Mesenchymal stem cell (in vitro differentiated cells and primary cell): ENCODE measurements at regions not wholly inside any gene's neighbourhood (a gene's known extent, or its start where the extent isn't known, plus 50 kb on each side); places are given as distances from the start of the nearest gene placed in this dataset.

Source experiments
- DNase-seq: peaks from one replicate; pipeline ENCODE4 v3.0.0-alpha.2; 2013
- H2AFZ ChIP-seq: one replicate; pipeline ENCODE4 v1.6.1; 2013; ENCODE audit warnings: low read depth, mild to moderate bottlenecking, control low read depth, inconsistent platforms, low read length, moderate library complexity
- H2AK5ac ChIP-seq: 2 replicates; pipeline ENCODE4 v1.6.1; 2013; ENCODE audit warnings: low read length, moderate library complexity, mild to moderate bottlenecking, inconsistent platforms; ENCODE audit not compliant: severe bottlenecking
- H2BK120ac ChIP-seq: one replicate; pipeline ENCODE4 v1.6.1; 2013; ENCODE audit warnings: low read depth, mild to moderate bottlenecking, inconsistent platforms, low read length, moderate library complexity
- H2BK12ac ChIP-seq, 2 experiments: one replicate each; pipeline ENCODE4 v1.6.1; 2013; ENCODE audit warnings: inconsistent platforms in 2 of 2, low read length in 2 of 2, mild to moderate bottlenecking in 2 of 2, moderate library complexity in 2 of 2, control low read depth in 1 of 2
- H2BK15ac ChIP-seq: one replicate; pipeline ENCODE4 v1.6.1; 2013; ENCODE audit warnings: mild to moderate bottlenecking, low read depth, inconsistent platforms; ENCODE audit not compliant: poor library complexity, severe bottlenecking
- H2BK5ac ChIP-seq: 2 replicates; pipeline ENCODE4 v1.6.1; 2013; ENCODE audit warnings: low read depth, mild to moderate bottlenecking, low read length, control low read depth, inconsistent platforms; ENCODE audit not compliant: poor library complexity, severe bottlenecking
- H3K14ac ChIP-seq, 2 experiments: one replicate each; pipeline ENCODE4 v1.6.1; 2013; ENCODE audit warnings: inconsistent platforms in 2 of 2, low read length in 2 of 2, control low read depth in 1 of 2, mild to moderate bottlenecking in 1 of 2, moderate library complexity in 1 of 2
- H3K18ac ChIP-seq, 2 experiments: one replicate each; pipeline ENCODE4 v1.6.1; 2013; ENCODE audit warnings: inconsistent platforms in 2 of 2, low read length in 2 of 2, control low read depth in 1 of 2, low read depth in 1 of 2, mild to moderate bottlenecking in 1 of 2
- H3K23ac ChIP-seq, 2 experiments: one replicate each; pipeline ENCODE4 v1.6.1; 2013; ENCODE audit warnings: inconsistent platforms in 2 of 2, low read length in 2 of 2, mild to moderate bottlenecking in 2 of 2, moderate library complexity in 2 of 2, control low read depth in 1 of 2
- H3K27ac ChIP-seq: 2 replicates; pipeline ENCODE4 v1.5.1; 2013; ENCODE audit warnings: mild to moderate bottlenecking, moderate library complexity, low read length, control low read depth, inconsistent platforms; ENCODE audit not compliant: poor library complexity, severe bottlenecking
- H3K27me3 ChIP-seq, 2 experiments: 2 replicates each; pipeline versions ENCODE4 v1.6.1 to v1.7.0; 2013; ENCODE audit warnings: low read length in 2 of 2, mild to moderate bottlenecking in 2 of 2, moderate library complexity in 2 of 2, control low read depth in 1 of 2, inconsistent platforms in 1 of 2; ENCODE audit not compliant: control insufficient read depth in 1 of 2, insufficient read depth in 1 of 2
- H3K36me3 ChIP-seq, 2 experiments: 2 replicates each; pipeline versions ENCODE4 v1.6.1 to v1.7.0; 2013; ENCODE audit warnings: low read length in 2 of 2, control low read depth in 1 of 2, inconsistent platforms in 1 of 2, low read depth in 1 of 2, mild to moderate bottlenecking in 1 of 2; ENCODE audit not compliant: insufficient read depth in 2 of 2, control insufficient read depth in 1 of 2
- H3K4ac ChIP-seq, 2 experiments: one replicate each; pipeline ENCODE4 v1.6.1; 2013; ENCODE audit warnings: inconsistent platforms in 2 of 2, low read length in 2 of 2, mild to moderate bottlenecking in 2 of 2, moderate library complexity in 2 of 2, control low read depth in 1 of 2, low read depth in 1 of 2
- H3K4me1 ChIP-seq: 2 replicates; pipeline ENCODE4 v1.6.1; 2013; ENCODE audit warnings: low read depth, low read length, control low read depth; ENCODE audit not compliant: control insufficient read depth, insufficient read depth
- H3K4me2 ChIP-seq: 2 replicates; pipeline ENCODE4 v1.6.1; 2013; ENCODE audit warnings: low read length, mild to moderate bottlenecking, inconsistent platforms; ENCODE audit not compliant: poor library complexity, severe bottlenecking
- H3K4me3 ChIP-seq, 2 experiments: 2 replicates each; pipeline versions ENCODE4 v1.5.1 to v1.7.0; 2013; ENCODE audit warnings: low read length in 2 of 2, mild to moderate bottlenecking in 2 of 2, control low read depth in 1 of 2, low read depth in 1 of 2; ENCODE audit not compliant: insufficient read depth in 1 of 2
- H3K79me1 ChIP-seq: replicated peaks from 2 replicates; pipeline ENCODE4 v1.6.1; 2013; ENCODE audit warnings: mild to moderate bottlenecking, control low read depth, low read length, inconsistent platforms; ENCODE audit not compliant: poor library complexity, severe bottlenecking
- H3K9ac ChIP-seq: 2 replicates; pipeline ENCODE4 v1.7.0; 2013; ENCODE audit warnings: mild to moderate bottlenecking, low read length, moderate library complexity
- H3K9me3 ChIP-seq: 2 replicates; pipeline ENCODE4 v1.7.0; 2013; ENCODE audit warnings: mild to moderate bottlenecking, low read length; ENCODE audit not compliant: control insufficient read depth
- H4K8ac ChIP-seq: one replicate; pipeline ENCODE4 v1.6.1; 2013; ENCODE audit warnings: inconsistent platforms, mild to moderate bottlenecking, low read length, moderate library complexity
- H4K91ac ChIP-seq: one replicate; pipeline ENCODE4 v1.6.1; 2013; ENCODE audit warnings: mild to moderate bottlenecking, low read length, inconsistent platforms
- WGBS: methylation state at CpG from one replicate; pipeline ENCODE4 v1.1.7; 2013; ENCODE audit warnings: mixed read lengths; 5-methylcytosine and 5-hydroxymethylcytosine counted together

DNA sequence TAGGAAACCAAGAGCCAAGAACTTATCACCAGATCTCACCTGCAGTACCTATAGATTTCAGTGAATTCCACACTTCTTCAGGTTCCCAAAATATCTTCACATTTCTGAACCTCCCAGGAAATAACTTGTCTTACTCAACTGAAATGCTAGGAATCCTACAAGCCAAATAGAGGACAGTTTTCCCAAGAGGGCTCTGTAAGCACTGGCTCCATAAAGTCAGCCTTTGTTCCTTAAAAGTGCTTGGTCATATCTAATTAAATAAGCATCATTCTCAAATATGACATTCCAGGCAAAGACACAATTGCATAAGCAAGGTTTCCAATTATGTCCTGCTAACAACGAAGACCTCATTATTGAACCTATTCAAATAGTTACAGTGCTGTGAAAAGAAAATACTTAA lies 154.6 kb upstream of the MGAT5 start:
- peaks cover 8 to 15% of the 10 kb centered on the region in 2 experiments for H3K27me3 ChIP-seq
- H3K9ac ChIP-seq: no peak overlapping the region
- WGBS: no CpG with 5 or more reads among the region's 1 CpG
- H3K23ac ChIP-seq: no peak overlapping the region
- H4K8ac ChIP-seq: no peak overlapping the region
- no peak overlapping the region for H3K14ac ChIP-seq
- no peak overlapping the region for H3K4me3 ChIP-seq
- no peak overlapping the region for H3K27ac ChIP-seq
- no peak overlapping the region for H4K91ac ChIP-seq
- no peak overlapping the region for H2BK120ac ChIP-seq
- no peak overlapping the region for H2BK5ac ChIP-seq
- no peak overlapping the region for H2BK15ac ChIP-seq
- no peak overlapping the region for H2AFZ ChIP-seq
- H3K9me3 ChIP-seq: peaks cover 10% of the 10 kb centered on the region
- H2AK5ac ChIP-seq: no peak overlapping the region
- no peak overlapping the region for H3K4me2 ChIP-seq
- H2BK12ac ChIP-seq: no peak overlapping the region
- no peak for DNase-seq
- no peaks in the 10 kb centered on the region for H3K4me1 ChIP-seq
- H3K79me1 ChIP-seq: no peaks in the 10 kb centered on the region
- H3K18ac ChIP-seq: no peak overlapping the region
- H3K36me3 ChIP-seq: no peaks in the 10 kb centered on the region
- no peak overlapping the region for H3K4ac ChIP-seq

DNA sequence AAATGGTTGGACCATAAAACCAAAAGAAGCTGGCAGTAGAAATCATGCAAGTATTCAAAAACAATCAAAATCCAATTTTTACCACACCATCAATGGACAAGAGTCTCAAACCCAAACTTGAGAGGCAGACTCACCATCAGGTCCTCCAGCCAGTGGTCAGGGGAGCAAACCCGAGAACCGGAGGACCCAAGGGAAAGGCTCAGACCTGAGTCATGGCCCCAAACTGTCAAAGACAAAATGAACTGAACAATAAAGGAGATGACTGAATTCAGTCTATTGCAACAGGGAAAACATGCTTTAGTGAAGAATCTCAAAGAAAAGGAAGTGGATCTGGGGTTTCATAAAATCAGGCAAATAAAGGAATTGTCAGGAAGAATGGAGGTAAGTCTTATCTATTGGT lies 150.7 kb upstream of the MGAT5 start:
- H2AK5ac ChIP-seq: no peak overlapping the region
- H3K9ac ChIP-seq: no peak overlapping the region
- H2BK5ac ChIP-seq: no peak overlapping the region
- WGBS: 87% methylated on average over 2 of the region's 2 CpGs
- no peak overlapping the region for H3K23ac ChIP-seq
- no peaks in the 10 kb centered on the region for H3K36me3 ChIP-seq
- H2AFZ ChIP-seq: no peak overlapping the region
- no peaks in the 10 kb centered on the region for H3K9me3 ChIP-seq
- no peak overlapping the region for H3K4me2 ChIP-seq
- H3K4me3 ChIP-seq: no peak overlapping the region
- no peak for DNase-seq
- H2BK120ac ChIP-seq: no peak overlapping the region
- no peak overlapping the region for H4K8ac ChIP-seq
- H3K27me3 ChIP-seq: peaks cover 3 to 11% of the 10 kb centered on the region in 2 experiments
- H3K79me1 ChIP-seq: no peaks in the 10 kb centered on the region
- no peak overlapping the region for H2BK15ac ChIP-seq
- H4K91ac ChIP-seq: no peak overlapping the region
- no peak overlapping the region for H3K14ac ChIP-seq
- no peak overlapping the region for H3K27ac ChIP-seq
- H2BK12ac ChIP-seq: no peak overlapping the region
- H3K18ac ChIP-seq: no peak overlapping the region
- H3K4me1 ChIP-seq: no peaks in the 10 kb centered on the region
- no peak overlapping the region for H3K4ac ChIP-seq

DNA sequence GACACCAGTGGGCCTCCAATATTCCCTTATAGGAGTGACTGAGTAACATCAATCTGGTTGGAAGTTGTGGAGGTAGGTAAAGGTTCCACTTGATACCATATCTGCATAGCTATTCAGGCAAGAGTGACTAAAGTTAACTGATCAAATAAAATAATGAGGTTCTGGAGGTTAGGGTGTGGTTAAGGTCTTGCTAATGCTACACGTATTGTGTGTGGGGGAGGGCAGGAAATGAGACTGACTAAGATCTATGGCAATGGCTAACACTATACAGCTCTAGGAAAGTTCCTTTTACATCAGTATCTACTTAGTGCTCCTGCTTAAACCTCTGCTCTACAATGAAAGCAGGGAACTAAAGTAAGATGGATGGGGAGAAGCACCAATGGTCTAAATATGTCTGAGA lies 149.1 kb upstream of the MGAT5 start:
- Histone ChIP-seq H3K4ac (no peak overlapping the region), H3K36me3 (no peaks in the 10 kb centered on the region), H3K4me3 (no peak overlapping the region), H3K14ac (no peak overlapping the region), H2AK5ac (no peak overlapping the region), H3K23ac (no peak overlapping the region), H2BK5ac (no peak overlapping the region), H2BK15ac (no peak overlapping the region), H4K8ac (no peak overlapping the region), H3K18ac (no peak overlapping the region), H3K9ac (no peak overlapping the region), H2BK12ac (no peak overlapping the region), H2BK120ac (no peak overlapping the region), H3K4me1 (no peaks in the 10 kb centered on the region), H3K9me3 (peaks cover under 1% of the 10 kb centered on the region), H3K79me1 (no peaks in the 10 kb centered on the region), H3K27ac (no peak overlapping the region), H4K91ac (no peak overlapping the region), H2AFZ (no peak overlapping the region), H3K27me3 (peaks cover 0 to 7% of the 10 kb centered on the region in 2 experiments), H3K4me2 (no peak overlapping the region)
- DNase-seq: no peak
- 20% methylated on average over 1 of the region's 1 CpG for WGBS

DNA sequence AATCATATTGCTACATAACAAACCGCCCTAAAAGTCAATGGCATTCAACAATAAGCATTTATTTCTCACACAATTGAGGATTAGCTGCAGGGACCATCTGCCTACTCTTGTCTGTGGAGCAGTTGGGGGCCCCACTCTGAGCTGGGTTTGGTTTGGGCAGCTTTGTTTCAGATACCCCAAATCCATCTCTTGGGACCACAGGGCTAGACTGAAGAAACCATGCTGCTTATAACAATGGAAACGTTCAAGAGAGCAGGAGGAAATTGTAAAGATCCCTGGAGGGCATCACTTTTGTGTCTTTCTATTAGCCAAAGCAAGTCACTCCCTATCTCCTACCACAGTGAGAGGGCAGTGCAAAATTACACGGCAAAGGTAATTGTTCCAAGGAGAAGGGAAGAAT lies 146.5 kb upstream of the MGAT5 start:
- no peak overlapping the region for H2BK15ac ChIP-seq
- H4K91ac ChIP-seq: no peak overlapping the region
- H3K4me3 ChIP-seq: no peak overlapping the region
- 70% methylated on average over 2 of the region's 3 CpGs for WGBS
- no peak overlapping the region for H2BK5ac ChIP-seq
- H2AFZ ChIP-seq: no peak overlapping the region
- no peaks in the 10 kb centered on the region for H3K4me1 ChIP-seq
- H3K14ac ChIP-seq: no peak overlapping the region
- no peak overlapping the region for H3K18ac ChIP-seq
- no peak overlapping the region for H3K27ac ChIP-seq
- no peak overlapping the region for H4K8ac ChIP-seq
- no peak overlapping the region for H2AK5ac ChIP-seq
- H2BK120ac ChIP-seq: no peak overlapping the region
- no peak overlapping the region for H3K9ac ChIP-seq
- H2BK12ac ChIP-seq: no peak overlapping the region
- no peak overlapping the region for H3K23ac ChIP-seq
- H3K4me2 ChIP-seq: no peak overlapping the region
- H3K27me3 ChIP-seq: peaks cover 0 to 7% of the 10 kb centered on the region in 2 experiments
- H3K79me1 ChIP-seq: no peaks in the 10 kb centered on the region
- no peak overlapping the region for H3K4ac ChIP-seq
- peaks cover 13% of the 10 kb centered on the region for H3K9me3 ChIP-seq
- no peak for DNase-seq
- no peaks in the 10 kb centered on the region for H3K36me3 ChIP-seq
